Gastroesophageal sphincter (tissue), 4 donors: ENCODE measurements at regions not wholly inside any gene's neighbourhood (a gene's known extent, or its start where the extent isn't known, plus 50 kb on each side); places are given as distances from the start of the nearest gene placed in this dataset.

Experiments used
- ATAC-seq: fragments of 150-250 bp; one replicate; pipeline ENCODE4 v1.9.1; 2016; ENCODE audit warnings: mild to moderate bottlenecking, moderate library complexity
- H3K27ac ChIP-seq, 4 donors: fragments of 200-600 bp; sonication (generic) in 3 of 4; 1 replicate in 3 of 4; 2 replicates in 1 of 4; pipeline ENCODE4 v1.5.1; 2016 to 2019
- H3K27me3 ChIP-seq: fragments of 200-600 bp; sonication (generic); one replicate; pipeline ENCODE4 v1.5.1; 2019
- H3K36me3 ChIP-seq, 2 donors: fragments of 200-600 bp; sonication (generic); one replicate each; pipeline ENCODE4 v1.5.1; 2019; ENCODE audit warnings: control low read depth in 1 of 2
- H3K4me1 ChIP-seq, 3 donors: fragments of 200-600 bp; sonication (generic); 1 replicate in 2 of 3; 2 replicates in 1 of 3; pipeline ENCODE4 v1.5.1; 2016 to 2019; ENCODE audit warnings: control low read depth in 2 of 3
- H3K4me3 ChIP-seq, 2 donors: fragments of 200-600 bp; sonication (generic); one replicate each; pipeline ENCODE4 v1.5.1; 2019; ENCODE audit warnings: mild to moderate bottlenecking in 1 of 2, moderate library complexity in 1 of 2
- H3K9me3 ChIP-seq, 3 donors: fragments of 200-600 bp; sonication (generic); one replicate each; pipeline ENCODE4 v1.5.1; 2017 to 2019; ENCODE audit warnings: control low read depth in 2 of 3
- CTCF ChIP-seq, 4 experiments: fragments of 200-600 bp in 2 of 4; fragments of 450-650 bp in 2 of 4; sonication (generic) in 1 of 4; IDR thresholded peaks; one replicate each; pipeline ENCODE4 v1.5.1; 2017 to 2019; ENCODE audit warnings: antibody characterized with exemption in 4 of 4, mild to moderate bottlenecking in 2 of 4, moderate library complexity in 2 of 4
- EP300 ChIP-seq: sonication (generic); formaldehyde crosslinking; IDR thresholded peaks from one replicate; pipeline ENCODE4 v1.6.1; 2017; ENCODE audit warnings: antibody characterized with exemption, mild to moderate bottlenecking
- POLR2A ChIP-seq, 2 donors: fragments of 450-650 bp; IDR thresholded peaks; one replicate each; pipeline ENCODE4 v1.6.1; 2017; ENCODE audit warnings: antibody characterized with exemption in 2 of 2, mild to moderate bottlenecking in 2 of 2, moderate library complexity in 1 of 2
- POLR2AphosphoS5 ChIP-seq: sonication (generic); formaldehyde crosslinking; IDR thresholded peaks from one replicate; pipeline ENCODE4 v1.6.1; 2017; ENCODE audit warnings: antibody characterized with exemption
- WGBS, 2 donors: methylation state at CpG; one replicate each; pipeline ENCODE4 v1.1.5; 2018; ENCODE audit warnings: low coverage in 1 of 2; 5-methylcytosine and 5-hydroxymethylcytosine counted together

GRCh38 chr4:63831590-63832155 is 577.6 kb downstream of the TECRL start:
- TF ChIP-seq CTCF (IDR thresholded peaks at IDR 0.05) (no peak), POLR2AphosphoS5 (no peak), POLR2A (IDR thresholded peaks at IDR 0.05) (no peak), EP300 (no peak)
- ATAC-seq: no peak
- Histone ChIP-seq H3K36me3 (no peaks in the 10 kb centered on the region), H3K27me3 (no peaks in the 10 kb centered on the region), H3K4me3 (no peak overlapping the region), H3K9me3 (no peaks in the 10 kb centered on the region), H3K4me1 (no peaks in the 10 kb centered on the region), H3K27ac (no peak overlapping the region)
- 6 to 27% methylated on average over 2 of the region's 2 CpGs for WGBS, 2 donors

- Histone ChIP-seq H3K4me3 (no peak overlapping the region), H3K36me3 (no peaks in the 10 kb centered on the region), H3K27ac (no peak overlapping the region), H3K4me1 (no peaks in the 10 kb centered on the region), H3K9me3 (no peaks in the 10 kb centered on the region), H3K27me3 (no peaks in the 10 kb centered on the region)
- TF ChIP-seq POLR2AphosphoS5: no peak
- TF ChIP-seq POLR2A (IDR thresholded peaks at IDR 0.05): no peak
- no peak for TF ChIP-seq CTCF (IDR thresholded peaks at IDR 0.05)
- no peak for TF ChIP-seq EP300
- WGBS, 2 donors: 73 to 87% methylated on average over 9 to 11 of the region's 11 CpGs
- ATAC-seq: no peak
These were observed 591.9 kb downstream of the TECRL start for GRCh38 chr4:63817196-63817865.

- Histone ChIP-seq H3K9me3 (no peaks in the 10 kb centered on the region), H3K4me3 (no peak overlapping the region), H3K27ac (no peak overlapping the region), H3K4me1 (no peaks in the 10 kb centered on the region), H3K27me3 (no peaks in the 10 kb centered on the region), H3K36me3 (no peaks in the 10 kb centered on the region)
- TF ChIP-seq POLR2AphosphoS5 (no peak), EP300 (no peak), CTCF (IDR thresholded peaks at IDR 0.05) (no peak), POLR2A (IDR thresholded peaks at IDR 0.05) (no peak)
- 60% methylated on average over 1 of the region's 4 CpGs; no CpG with 5 or more reads in 1 of the 2 donors for WGBS, 2 donors
- ATAC-seq: peak; percentile 28
These were observed 594.9 kb downstream of the TECRL start for GRCh38 chr4:63814171-63814964.

GRCh38 chr4:63799166-63799565 is 610.1 kb downstream of the TECRL start:
- WGBS, 2 donors: 33 to 61% methylated on average over 1 to 2 of the region's 2 CpGs
- H3K4me3 ChIP-seq: no peak overlapping the region
- H3K4me1 ChIP-seq: no peaks in the 10 kb centered on the region
- H3K27me3 ChIP-seq: no peaks in the 10 kb centered on the region
- H3K9me3 ChIP-seq: no peaks in the 10 kb centered on the region
- no peak overlapping the region for H3K27ac ChIP-seq
- no peaks in the 10 kb centered on the region for H3K36me3 ChIP-seq
- no peak for ATAC-seq
- TF ChIP-seq CTCF (IDR thresholded peaks at IDR 0.05) (no peak), EP300 (no peak), POLR2A (IDR thresholded peaks at IDR 0.05) (no peak), POLR2AphosphoS5 (no peak)
